ENCODE measurements at regions not wholly inside any gene's neighbourhood (a gene's known extent, or its start where the extent isn't known, plus 50 kb on each side); places are given as distances from the start of the nearest gene placed in this dataset.

GRCh38 chr5:154630410-154630809, 124.8 kb upstream of the LARP1 start:
- H3K4me3 ChIP-seq (replicated peaks in 1 of 3; ENCODE audit: insufficient read depth in 1 of 3, low read depth in 2 of 3, low read length in 3 of 3): no peak overlapping the region
- BruUV-seq (replicated peaks): no TSS peak
- no peaks in the 10 kb centered on the region for H3K9me3 ChIP-seq (ENCODE audit: low read length)
- intact Hi-C loops (cut with micrococcal nuclease; ENCODE audit: unreplicated experiment) (no loop called here), in situ Hi-C loops (cut with HindIII; ENCODE audit: extremely low pct_ligation_motif_present, low pct_unique_long_range_greater_than_20kb) (no loop called here)
- no peak for DNase-seq (ENCODE audit: low spot score)
- H3K27ac ChIP-seq (ENCODE audit: extremely low read length, insufficient read depth, low read length): no peak overlapping the region
- FAIRE-seq: no peak
- CTCF ChIA-PET (ENCODE audit: low intra/inter-chr PET ratio, low total read pairs): no interaction called here
- no peak overlapping the region for H3K9ac ChIP-seq (ENCODE audit: insufficient read depth, low read depth, low read length)
- H4K20me1 ChIP-seq (ENCODE audit: insufficient read depth, low read length): no peaks in the 10 kb centered on the region
- POLR2A ChIA-PET: interaction anchor here (1.2 kb wide), 1 partner anchor 17 kb away, joined by 4 read pairs; no protein-coding TSS in a partner anchor
- TF ChIP-seq HNRNPLL (IDR thresholded peaks at IDR 0.05; ENCODE audit: low read depth, low read length, poor library complexity, severe bottlenecking) (no peak), TFDP2 (CRISPR knock-in tag; IDR thresholded peaks at IDR 0.05) (no peak), ZNF709 (CRISPR knock-in tag; IDR thresholded peaks at IDR 0.05) (no peak), MAF1 (CRISPR knock-in tag; IDR thresholded peaks at IDR 0.05; ENCODE audit: borderline replicate concordance) (no peak), FOSL2 (CRISPR knock-in tag; IDR thresholded peaks at IDR 0.05) (no peak), ZNF574 (CRISPR knock-in tag; IDR thresholded peaks at IDR 0.05) (no peak), PCBP2 (optimal IDR thresholded peaks at IDR 0.05; ENCODE audit: low read depth, low read length, poor library complexity, severe bottlenecking) (no peak), SP140L (CRISPR knock-in tag; IDR thresholded peaks at IDR 0.05; ENCODE audit: borderline replicate concordance) (no peak), ZNF484 (CRISPR knock-in tag; IDR thresholded peaks at IDR 0.05; ENCODE audit: borderline replicate concordance, low read depth) (no peak), SNAI1 (CRISPR knock-in tag; IDR thresholded peaks at IDR 0.05; ENCODE audit: borderline replicate concordance) (no peak), ZSCAN21 (CRISPR knock-in tag; IDR thresholded peaks at IDR 0.05; ENCODE audit: borderline replicate concordance) (no peak), KLF12 (CRISPR knock-in tag; IDR thresholded peaks at IDR 0.05; ENCODE audit: borderline replicate concordance) (no peak), FOXA3 (CRISPR knock-in tag; IDR thresholded peaks at IDR 0.05) (no peak), ZNF44 (CRISPR knock-in tag; IDR thresholded peaks at IDR 0.05) (no peak), RCOR2 (CRISPR knock-in tag; IDR thresholded peaks at IDR 0.05) (no peak), CBX5 (CRISPR knock-in tag; IDR thresholded peaks at IDR 0.05; ENCODE audit: borderline replicate concordance) (no peak)
- TF ChIP-seq, protein P1, sequence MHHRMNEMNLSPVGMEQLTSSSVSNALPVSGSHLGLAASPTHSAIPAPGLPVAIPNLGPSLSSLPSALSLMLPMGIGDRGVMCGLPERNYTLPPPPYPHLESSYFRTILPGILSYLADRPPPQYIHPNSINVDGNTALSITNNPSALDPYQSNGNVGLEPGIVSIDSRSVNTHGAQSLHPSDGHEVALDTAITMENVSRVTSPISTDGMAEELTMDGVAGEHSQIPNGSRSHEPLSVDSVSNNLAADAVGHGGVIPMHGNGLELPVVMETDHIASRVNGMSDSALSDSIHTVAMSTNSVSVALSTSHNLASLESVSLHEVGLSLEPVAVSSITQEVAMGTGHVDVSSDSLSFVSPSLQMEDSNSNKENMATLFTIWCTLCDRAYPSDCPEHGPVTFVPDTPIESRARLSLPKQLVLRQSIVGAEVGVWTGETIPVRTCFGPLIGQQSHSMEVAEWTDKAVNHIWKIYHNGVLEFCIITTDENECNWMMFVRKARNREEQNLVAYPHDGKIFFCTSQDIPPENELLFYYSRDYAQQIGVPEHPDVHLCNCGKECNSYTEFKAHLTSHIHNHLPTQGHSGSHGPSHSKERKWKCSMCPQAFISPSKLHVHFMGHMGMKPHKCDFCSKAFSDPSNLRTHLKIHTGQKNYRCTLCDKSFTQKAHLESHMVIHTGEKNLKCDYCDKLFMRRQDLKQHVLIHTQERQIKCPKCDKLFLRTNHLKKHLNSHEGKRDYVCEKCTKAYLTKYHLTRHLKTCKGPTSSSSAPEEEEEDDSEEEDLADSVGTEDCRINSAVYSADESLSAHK (CRISPR knock-in tag; IDR thresholded peaks at IDR 0.05; ENCODE audit: borderline replicate concordance): no peak
- TF ChIP-seq, protein P2, sequence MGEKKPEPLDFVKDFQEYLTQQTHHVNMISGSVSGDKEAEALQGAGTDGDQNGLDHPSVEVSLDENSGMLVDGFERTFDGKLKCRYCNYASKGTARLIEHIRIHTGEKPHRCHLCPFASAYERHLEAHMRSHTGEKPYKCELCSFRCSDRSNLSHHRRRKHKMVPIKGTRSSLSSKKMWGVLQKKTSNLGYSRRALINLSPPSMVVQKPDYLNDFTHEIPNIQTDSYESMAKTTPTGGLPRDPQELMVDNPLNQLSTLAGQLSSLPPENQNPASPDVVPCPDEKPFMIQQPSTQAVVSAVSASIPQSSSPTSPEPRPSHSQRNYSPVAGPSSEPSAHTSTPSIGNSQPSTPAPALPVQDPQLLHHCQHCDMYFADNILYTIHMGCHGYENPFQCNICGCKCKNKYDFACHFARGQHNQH (CRISPR knock-in tag; IDR thresholded peaks at IDR 0.05): no peak
- no peak overlapping the region for H3K4me2 ChIP-seq (ENCODE audit: low read depth, low read length)
- no peaks in the 10 kb centered on the region for H3K36me3 ChIP-seq (replicated peaks in 1 of 2; ENCODE audit: control insufficient read depth in 1 of 2, insufficient read depth in 2 of 2, low read length in 2 of 2)
- no peaks in the 10 kb centered on the region for H3K4me1 ChIP-seq (ENCODE audit: insufficient read depth, low read length)
- no peak overlapping the region for H2AFZ ChIP-seq (ENCODE audit: low read length)
- peak; percentile 53 for ATAC-seq
- H3K79me2 ChIP-seq (ENCODE audit: insufficient read depth, low read length): no peaks in the 10 kb centered on the region
- WGBS (ENCODE audit: low lambda C conversion rate): 42% methylated on average over 4 of the region's 4 CpGs
- peaks cover 0 to 19% of the 10 kb centered on the region in 2 experiments; a peak in 3 of 5 replicates for H3K27me3 ChIP-seq (ENCODE audit: control insufficient read depth in 1 of 2, insufficient read depth in 2 of 2, low read length in 2 of 2)
